Trophoblast cell (in vitro differentiated cells and primary cell): ENCODE measurements at regions not wholly inside any gene's neighbourhood (a gene's known extent, or its start where the extent isn't known, plus 50 kb on each side); places are given as distances from the start of the nearest gene placed in this dataset.

Experiments
- DNase-seq, 2 donors: peaks; one replicate each; pipeline ENCODE4 v3.0.0-alpha.2; 2016
- H2AFZ ChIP-seq: 2 replicates; pipeline ENCODE4 v1.6.1; 2013; ENCODE audit warnings: low read length, moderate library complexity, mild to moderate bottlenecking; ENCODE audit not compliant: insufficient read depth, poor library complexity
- H2AK5ac ChIP-seq: 2 replicates; pipeline ENCODE4 v1.6.1; 2013; ENCODE audit warnings: mild to moderate bottlenecking, low read length
- H2BK120ac ChIP-seq: 2 replicates; pipeline ENCODE4 v1.6.1; 2013; ENCODE audit warnings: low read length, mild to moderate bottlenecking, moderate library complexity; ENCODE audit not compliant: insufficient read depth, poor library complexity
- H2BK12ac ChIP-seq: 2 replicates; pipeline ENCODE4 v1.6.1; 2013; ENCODE audit warnings: mild to moderate bottlenecking, low read length, moderate library complexity
- H2BK5ac ChIP-seq: 2 replicates; pipeline ENCODE4 v1.6.1; 2013; ENCODE audit warnings: low read length, low read depth, moderate library complexity, mild to moderate bottlenecking; ENCODE audit not compliant: poor library complexity
- H3K14ac ChIP-seq: 2 replicates; pipeline ENCODE4 v1.6.1; 2013; ENCODE audit warnings: mild to moderate bottlenecking, low read length
- H3K18ac ChIP-seq: 2 replicates; pipeline ENCODE4 v1.6.1; 2013; ENCODE audit warnings: mild to moderate bottlenecking, low read length
- H3K23ac ChIP-seq: 2 replicates; pipeline ENCODE4 v1.6.1; 2013; ENCODE audit warnings: low read length
- H3K27ac ChIP-seq: 2 replicates; pipeline ENCODE4 v1.5.1; 2013; ENCODE audit warnings: low read depth, mild to moderate bottlenecking, inconsistent platforms, low read length, moderate library complexity
- H3K27me3 ChIP-seq: 2 replicates; pipeline ENCODE4 v1.6.1; 2013; ENCODE audit warnings: inconsistent platforms, mild to moderate bottlenecking, low read length, moderate library complexity; ENCODE audit not compliant: insufficient read depth
- H3K36me3 ChIP-seq, 2 experiments: 1 replicate in 1 of 2; 2 replicates in 1 of 2; pipeline ENCODE4 v1.6.1; 2013; ENCODE audit warnings: low read length in 2 of 2, mild to moderate bottlenecking in 2 of 2, moderate library complexity in 1 of 2; ENCODE audit not compliant: insufficient read depth in 2 of 2, control insufficient read depth in 1 of 2
- H3K4ac ChIP-seq: 2 replicates; pipeline ENCODE4 v1.6.1; 2013; ENCODE audit warnings: low read depth, mild to moderate bottlenecking, low read length, moderate library complexity
- H3K4me1 ChIP-seq, 2 experiments: 1 replicate in 1 of 2; 2 replicates in 1 of 2; pipeline ENCODE4 v1.6.1; 2013; ENCODE audit warnings: low read length in 2 of 2, mild to moderate bottlenecking in 2 of 2, moderate library complexity in 1 of 2; ENCODE audit not compliant: insufficient read depth in 2 of 2, control insufficient read depth in 1 of 2
- H3K4me2 ChIP-seq: 2 replicates; pipeline ENCODE4 v1.6.1; 2013; ENCODE audit warnings: inconsistent platforms, mild to moderate bottlenecking, low read length, moderate library complexity
- H3K4me3 ChIP-seq: 2 replicates; pipeline ENCODE4 v1.5.1; 2013; ENCODE audit warnings: mild to moderate bottlenecking, low read depth, low read length, inconsistent platforms
- H3K79me1 ChIP-seq: one replicate; pipeline ENCODE4 v1.6.1; 2013; ENCODE audit warnings: low read length
- H3K79me2 ChIP-seq: 2 replicates; pipeline ENCODE4 v1.6.1; 2013; ENCODE audit warnings: low read length, mild to moderate bottlenecking; ENCODE audit not compliant: control insufficient read depth, insufficient read depth, poor library complexity
- H3K9ac ChIP-seq: 2 replicates; pipeline ENCODE4 v1.6.1; 2013; ENCODE audit warnings: mild to moderate bottlenecking, low read length
- H3K9me3 ChIP-seq: 2 replicates; pipeline ENCODE4 v1.6.1; 2013; ENCODE audit warnings: low read depth, mild to moderate bottlenecking, control low read depth, inconsistent platforms, low read length; ENCODE audit not compliant: insufficient read depth
- H4K12ac ChIP-seq: 2 replicates; pipeline ENCODE4 v1.6.1; 2013; ENCODE audit warnings: low read depth, mild to moderate bottlenecking, low read length, moderate library complexity
- H4K8ac ChIP-seq: 2 replicates; pipeline ENCODE4 v1.6.1; 2013; ENCODE audit warnings: low read depth, mild to moderate bottlenecking, low read length, moderate library complexity
- H4K91ac ChIP-seq: one replicate; pipeline ENCODE4 v1.6.1; 2013; ENCODE audit warnings: low read depth, mild to moderate bottlenecking, low read length, moderate library complexity
- WGBS: extraction: QIAGEN DNeasy Blood & Tissue Kit; methylation state at CpG from one replicate; pipeline ENCODE4 v1.1.7; 2013; ENCODE audit warnings: missing lambda C conversion rate; ENCODE audit not compliant: insufficient read length, insufficient coverage; ENCODE audit errors: extremely low coverage; 5-methylcytosine and 5-hydroxymethylcytosine counted together

DNA sequence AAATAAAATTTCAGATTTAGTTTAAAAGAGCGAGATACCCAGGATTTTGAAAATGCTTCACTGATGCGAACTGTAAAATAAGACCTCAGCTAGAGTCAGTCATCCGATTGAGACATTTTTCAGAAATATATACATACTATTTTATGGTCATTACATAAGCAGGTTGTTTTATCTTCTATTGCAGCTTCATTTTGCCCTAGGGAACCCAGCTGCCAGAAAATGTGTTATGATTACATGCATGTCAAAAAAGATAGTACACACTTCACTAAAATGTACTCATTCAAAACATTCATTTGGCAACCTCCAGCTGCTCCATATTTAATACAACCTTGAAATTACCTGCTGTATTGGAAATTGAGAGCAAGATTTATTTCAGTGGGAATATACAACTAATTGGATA lies 483.8 kb upstream of the SLITRK6 start:
- DNase-seq = no peak
- Histone ChIP-seq H3K4ac (no peak overlapping the region), H3K4me1 (no peaks in the 10 kb centered on the region), H4K8ac (no peak overlapping the region), H2AFZ (no peak overlapping the region), H3K18ac (no peak overlapping the region), H3K36me3 (no peaks in the 10 kb centered on the region), H3K4me2 (no peak overlapping the region), H4K12ac (no peak overlapping the region), H2BK120ac (no peak overlapping the region), H2BK12ac (no peak overlapping the region), H4K91ac (no peak overlapping the region), H2AK5ac (no peak overlapping the region), H3K14ac (no peak overlapping the region), H3K79me1 (no peaks in the 10 kb centered on the region), H2BK5ac (no peak overlapping the region), H3K27me3 (no peaks in the 10 kb centered on the region), H3K9ac (no peak overlapping the region), H3K27ac (no peak overlapping the region), H3K4me3 (no peak overlapping the region), H3K23ac (no peak overlapping the region), H3K79me2 (no peaks in the 10 kb centered on the region), H3K9me3 (no peaks in the 10 kb centered on the region)
- no CpG with 5 or more reads among the region's 3 CpGs for WGBS

DNA sequence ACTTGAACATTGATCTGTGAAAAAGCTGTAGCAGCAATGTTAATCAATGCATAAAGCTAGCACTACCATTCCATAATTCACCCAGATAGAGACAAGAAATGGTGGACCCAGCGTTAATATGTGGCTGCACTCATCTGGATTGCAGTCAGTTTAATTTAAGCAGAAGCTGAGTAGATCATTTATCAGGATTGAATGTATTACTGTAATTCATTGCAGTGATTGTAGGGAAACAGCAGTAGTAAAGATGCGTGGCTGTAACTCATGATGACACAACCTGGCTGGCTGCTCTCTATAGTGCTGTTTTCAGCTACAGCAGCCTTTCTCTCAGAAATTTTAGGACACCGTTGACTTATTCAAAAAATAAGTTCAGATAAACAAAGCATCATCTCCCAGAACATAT lies 499.5 kb upstream of the SLITRK6 start:
- Histone ChIP-seq H2BK5ac (no peak overlapping the region), H2AK5ac (no peak overlapping the region), H3K14ac (no peak overlapping the region), H2BK12ac (no peak overlapping the region), H4K12ac (no peak overlapping the region), H3K36me3 (no peaks in the 10 kb centered on the region), H3K9me3 (no peaks in the 10 kb centered on the region), H3K4me2 (no peak overlapping the region), H3K79me2 (no peaks in the 10 kb centered on the region), H3K4me1 (no peaks in the 10 kb centered on the region), H2BK120ac (no peak overlapping the region), H3K9ac (no peak overlapping the region), H3K23ac (no peak overlapping the region), H3K18ac (no peak overlapping the region), H3K27me3 (no peaks in the 10 kb centered on the region), H3K79me1 (no peaks in the 10 kb centered on the region), H3K4ac (no peak overlapping the region), H3K27ac (no peak overlapping the region), H3K4me3 (no peak overlapping the region), H4K91ac (no peak overlapping the region), H4K8ac (no peak overlapping the region), H2AFZ (no peak overlapping the region)
- WGBS = no CpG with 5 or more reads among the region's 3 CpGs
- no peak for DNase-seq

DNA sequence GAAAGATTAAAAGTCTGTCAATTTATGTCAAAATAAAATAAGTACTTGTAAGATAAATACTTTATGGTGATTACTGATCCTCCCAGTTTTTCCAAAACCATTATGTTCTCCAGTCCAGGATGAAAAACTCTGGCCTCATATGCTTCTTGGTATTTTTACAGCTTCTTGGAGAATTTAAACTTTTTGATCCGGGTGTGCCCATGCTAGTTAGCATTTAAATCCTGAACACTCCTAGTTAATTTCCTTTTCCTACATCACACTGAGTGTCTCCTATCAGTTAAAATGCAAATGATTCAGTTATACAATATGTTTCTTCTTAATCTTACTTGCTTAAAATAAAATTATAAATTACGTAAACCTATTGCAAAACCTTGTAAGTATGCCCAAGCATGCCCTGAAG lies 499.9 kb upstream of the SLITRK6 start:
- Histone ChIP-seq H2AFZ (no peak overlapping the region), H4K8ac (no peak overlapping the region), H4K12ac (no peak overlapping the region), H3K18ac (no peak overlapping the region), H3K9me3 (no peaks in the 10 kb centered on the region), H2BK5ac (no peak overlapping the region), H3K79me1 (no peaks in the 10 kb centered on the region), H3K4ac (no peak overlapping the region), H2AK5ac (no peak overlapping the region), H2BK120ac (no peak overlapping the region), H3K14ac (no peak overlapping the region), H3K36me3 (no peaks in the 10 kb centered on the region), H3K4me3 (no peak overlapping the region), H4K91ac (no peak overlapping the region), H3K23ac (no peak overlapping the region), H2BK12ac (no peak overlapping the region), H3K9ac (no peak overlapping the region), H3K4me1 (no peaks in the 10 kb centered on the region), H3K79me2 (no peaks in the 10 kb centered on the region), H3K4me2 (no peak overlapping the region), H3K27me3 (no peaks in the 10 kb centered on the region), H3K27ac (no peak overlapping the region)
- no CpG with 5 or more reads among the region's 2 CpGs for WGBS
- no peak for DNase-seq

DNA sequence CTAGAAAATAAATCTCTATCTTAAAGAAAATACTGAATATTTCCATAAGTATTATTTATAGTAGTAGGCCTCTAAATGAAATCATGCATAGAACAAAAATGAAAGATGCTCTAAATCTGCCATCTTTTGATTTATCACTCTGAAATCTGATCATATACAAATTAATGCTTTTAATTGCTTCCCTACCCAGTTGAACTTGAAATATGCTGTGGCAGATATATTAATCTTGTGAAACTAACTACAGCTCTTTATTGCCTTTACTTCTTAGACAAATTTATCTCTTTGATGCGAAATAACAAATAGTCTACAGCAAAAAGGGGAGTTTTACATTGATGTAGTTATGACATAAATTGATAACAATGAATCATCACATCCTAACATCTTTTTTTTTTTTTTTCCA lies 510.7 kb upstream of the SLITRK6 start:
- Histone ChIP-seq H2AK5ac (no peak overlapping the region), H4K8ac (no peak overlapping the region), H3K4me3 (no peak overlapping the region), H3K27ac (no peak overlapping the region), H3K9ac (no peak overlapping the region), H3K4ac (no peak overlapping the region), H3K79me2 (no peaks in the 10 kb centered on the region), H2AFZ (no peak overlapping the region), H4K91ac (no peak overlapping the region), H3K79me1 (no peaks in the 10 kb centered on the region), H3K4me1 (no peaks in the 10 kb centered on the region), H3K9me3 (no peaks in the 10 kb centered on the region), H3K23ac (no peak overlapping the region), H3K4me2 (no peak overlapping the region), H3K18ac (no peak overlapping the region), H3K36me3 (no peaks in the 10 kb centered on the region), H2BK5ac (no peak overlapping the region), H4K12ac (no peak overlapping the region), H3K14ac (no peak overlapping the region), H3K27me3 (no peaks in the 10 kb centered on the region), H2BK12ac (no peak overlapping the region), H2BK120ac (no peak overlapping the region)
- WGBS = no CpG with 5 or more reads among the region's 1 CpG
- no peak for DNase-seq
